ENCODE measurements at regions not wholly inside any gene's neighbourhood (a gene's known extent, or its start where the extent isn't known, plus 50 kb on each side); places are given as distances from the start of the nearest gene placed in this dataset.

GRCh38 chr4:96677499-96677898, 837.6 kb downstream of the PDHA2 start:
- Histone ChIP-seq H3K4me3 (replicated peaks; ENCODE audit: insufficient read depth, low read length) (no peak overlapping the region), H3K27ac (replicated peaks) (no peak overlapping the region), H3K27me3 (ENCODE audit: insufficient read depth, poor library complexity, severe bottlenecking) (no peaks in the 10 kb centered on the region)
- DNase-seq (ENCODE audit: low read depth in 1 of 2, low spot score in 1 of 2), result no peak
- TF ChIP-seq GABPA (IDR thresholded peaks at IDR 0.05; ENCODE audit: low read depth) (no peak), POLR2AphosphoS5 (IDR thresholded peaks at IDR 0.05; ENCODE audit: low read depth) (no peak), CTCF (IDR thresholded peaks at IDR 0.05; ENCODE audit: insufficient read depth, low read length) (no peak), REST (IDR thresholded peaks at IDR 0.05; ENCODE audit: insufficient replicate concordance, low read depth) (no peak), SPI1 (IDR thresholded peaks at IDR 0.05; ENCODE audit: borderline replicate concordance, low read depth) (no peak)

- H3K27ac ChIP-seq (replicated peaks), result no peak overlapping the region
- DNase-seq (ENCODE audit: low read depth in 1 of 2, low spot score in 1 of 2), result no peak
- TF ChIP-seq GABPA (IDR thresholded peaks at IDR 0.05; ENCODE audit: low read depth) (no peak), POLR2AphosphoS5 (IDR thresholded peaks at IDR 0.05; ENCODE audit: low read depth) (no peak), REST (IDR thresholded peaks at IDR 0.05; ENCODE audit: insufficient replicate concordance, low read depth) (no peak), SPI1 (IDR thresholded peaks at IDR 0.05; ENCODE audit: borderline replicate concordance, low read depth) (no peak), CTCF (IDR thresholded peaks at IDR 0.05; ENCODE audit: insufficient read depth, low read length) (no peak)
- no peaks in the 10 kb centered on the region for H3K27me3 ChIP-seq (ENCODE audit: insufficient read depth, poor library complexity, severe bottlenecking)
- H3K4me3 ChIP-seq (replicated peaks; ENCODE audit: insufficient read depth, low read length), result no peak overlapping the region
Observed at GRCh38 chr4:96681218-96681617, 841.3 kb downstream of the PDHA2 start.

GRCh38 chr4:96685691-96686090, 845.8 kb downstream of the PDHA2 start:
- DNase-seq (ENCODE audit: low read depth in 1 of 2, low spot score in 1 of 2), result no peak
- Histone ChIP-seq H3K27me3 (ENCODE audit: insufficient read depth, poor library complexity, severe bottlenecking) (no peaks in the 10 kb centered on the region), H3K4me3 (replicated peaks; ENCODE audit: insufficient read depth, low read length) (no peak overlapping the region), H3K27ac (replicated peaks) (no peak overlapping the region)
- TF ChIP-seq CTCF (IDR thresholded peaks at IDR 0.05; ENCODE audit: insufficient read depth, low read length) (no peak), GABPA (IDR thresholded peaks at IDR 0.05; ENCODE audit: low read depth) (no peak), REST (IDR thresholded peaks at IDR 0.05; ENCODE audit: insufficient replicate concordance, low read depth) (no peak), SPI1 (IDR thresholded peaks at IDR 0.05; ENCODE audit: borderline replicate concordance, low read depth) (no peak), POLR2AphosphoS5 (IDR thresholded peaks at IDR 0.05; ENCODE audit: low read depth) (no peak)

Measured in HL-60 (cell line).